Gastroesophageal sphincter (tissue), 3 donors: ENCODE measurements at regions not wholly inside any gene's neighbourhood (a gene's known extent, or its start where the extent isn't known, plus 50 kb on each side); places are given as distances from the start of the nearest gene placed in this dataset.

Experiments used
- CTCF ChIP-seq, 4 experiments: fragments of 200-600 bp in 2 of 4; fragments of 450-650 bp in 2 of 4; sonication (generic) in 1 of 4; IDR thresholded peaks; one replicate each; pipeline ENCODE4 v1.5.1; 2017 to 2019; ENCODE audit warnings: antibody characterized with exemption in 4 of 4, mild to moderate bottlenecking in 2 of 4, moderate library complexity in 2 of 4
- POLR2A ChIP-seq, 2 donors: fragments of 450-650 bp; IDR thresholded peaks; one replicate each; pipeline ENCODE4 v1.6.1; 2017; ENCODE audit warnings: antibody characterized with exemption in 2 of 2, mild to moderate bottlenecking in 2 of 2, moderate library complexity in 1 of 2

DNA sequence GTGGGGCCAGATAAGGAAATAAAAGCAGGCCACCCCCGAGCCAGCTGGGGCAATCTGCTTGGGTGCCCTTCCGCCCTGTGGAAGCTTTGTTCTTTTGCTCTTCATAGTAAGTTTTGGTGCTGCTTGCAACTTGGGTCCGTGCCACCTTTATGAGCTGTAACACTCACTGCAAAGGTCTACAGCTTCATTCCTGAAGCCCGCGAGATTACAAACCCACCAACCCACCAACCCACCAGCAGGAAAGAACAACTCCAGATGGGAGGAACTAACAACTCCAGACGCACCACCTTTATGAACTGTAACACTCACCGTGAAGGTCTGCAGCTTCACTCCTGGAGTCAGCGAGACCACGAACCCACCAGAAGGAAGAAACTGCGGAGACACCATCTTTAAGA, 84.2 kb upstream of the ARRDC4 start:
- TF ChIP-seq POLR2A (IDR thresholded peaks at IDR 0.05), result no peak
- no peak for TF ChIP-seq CTCF (IDR thresholded peaks at IDR 0.05)
